PC-3 (cell line): ENCODE measurements at regions not wholly inside any gene's neighbourhood (a gene's known extent, or its start where the extent isn't known, plus 50 kb on each side); places are given as distances from the start of the nearest gene placed in this dataset.

ENCODE experiments used
- EZH2 ChIP-seq: fragments of 300-600 bp; sonication (generic); IDR thresholded peaks from one replicate; pipeline ENCODE4 v1.6.1; 2017; ENCODE audit warnings: antibody characterized with exemption, mild to moderate bottlenecking, low read length; ENCODE audit not compliant: unreplicated experiment
- TF ChIP-seq, protein P1 (sequence below): fragments of 300-600 bp; sonication (generic); conservative IDR thresholded peaks from 2 replicates; pipeline ENCODE4 v1.5.1; 2017; ENCODE audit warnings: antibody characterized with exemption, low read depth, mild to moderate bottlenecking, low read length

DNA sequence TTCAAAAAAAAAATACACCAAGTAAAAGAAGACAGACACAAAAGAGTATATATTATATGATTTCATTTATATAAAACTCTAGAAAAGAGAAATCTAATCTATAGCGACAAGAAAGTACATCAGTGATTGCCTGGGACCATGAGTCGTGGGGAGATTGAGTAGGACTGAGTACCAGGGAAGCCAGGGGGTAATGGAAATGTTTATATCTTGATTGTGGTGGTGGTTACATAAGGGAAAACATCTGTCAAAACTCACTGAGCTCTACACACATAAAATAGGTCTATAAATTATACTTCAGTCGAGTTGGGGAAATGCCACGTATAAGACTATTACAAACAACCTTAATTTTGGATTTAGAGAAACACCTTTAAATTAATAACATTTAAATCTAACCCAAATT lies 117.4 kb downstream of the TRIM29 start:
- TF ChIP-seq, protein P1, sequence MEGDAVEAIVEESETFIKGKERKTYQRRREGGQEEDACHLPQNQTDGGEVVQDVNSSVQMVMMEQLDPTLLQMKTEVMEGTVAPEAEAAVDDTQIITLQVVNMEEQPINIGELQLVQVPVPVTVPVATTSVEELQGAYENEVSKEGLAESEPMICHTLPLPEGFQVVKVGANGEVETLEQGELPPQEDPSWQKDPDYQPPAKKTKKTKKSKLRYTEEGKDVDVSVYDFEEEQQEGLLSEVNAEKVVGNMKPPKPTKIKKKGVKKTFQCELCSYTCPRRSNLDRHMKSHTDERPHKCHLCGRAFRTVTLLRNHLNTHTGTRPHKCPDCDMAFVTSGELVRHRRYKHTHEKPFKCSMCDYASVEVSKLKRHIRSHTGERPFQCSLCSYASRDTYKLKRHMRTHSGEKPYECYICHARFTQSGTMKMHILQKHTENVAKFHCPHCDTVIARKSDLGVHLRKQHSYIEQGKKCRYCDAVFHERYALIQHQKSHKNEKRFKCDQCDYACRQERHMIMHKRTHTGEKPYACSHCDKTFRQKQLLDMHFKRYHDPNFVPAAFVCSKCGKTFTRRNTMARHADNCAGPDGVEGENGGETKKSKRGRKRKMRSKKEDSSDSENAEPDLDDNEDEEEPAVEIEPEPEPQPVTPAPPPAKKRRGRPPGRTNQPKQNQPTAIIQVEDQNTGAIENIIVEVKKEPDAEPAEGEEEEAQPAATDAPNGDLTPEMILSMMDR = no peak
- TF ChIP-seq EZH2 = no peak
